Dermis blood vessel endothelial cell (primary cell): ENCODE measurements at regions not wholly inside any gene's neighbourhood (a gene's known extent, or its start where the extent isn't known, plus 50 kb on each side); places are given as distances from the start of the nearest gene placed in this dataset.
"Not testable (repeated sequence)": the region's sequence is repeated elsewhere in the genome, so short reads cannot be mapped to it uniquely, and the experiment has no call there.

Experiments used
- DNase-seq: peaks from one replicate; pipeline ENCODE4 v3.0.0; 2010

- DNase-seq, result no peak
Observed at GRCh38 chr13:110811008-110811720, 97.7 kb downstream of the ING1 start.

DNA sequence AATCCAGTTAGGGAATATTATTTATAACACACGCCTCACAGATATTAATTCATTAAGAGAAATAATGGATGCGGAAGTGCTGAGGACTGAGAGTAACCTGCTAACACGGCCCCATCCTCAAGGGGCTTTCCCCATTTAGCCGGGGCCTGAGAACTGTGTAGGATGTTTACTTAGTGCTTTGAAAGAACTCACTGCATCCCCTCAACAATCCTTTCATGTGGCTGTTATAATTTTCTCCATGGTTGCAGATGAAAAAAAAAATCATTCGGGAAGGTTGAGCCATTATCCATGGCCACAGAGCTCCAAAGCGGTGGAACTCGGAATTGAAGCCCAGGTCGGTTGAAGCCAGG lies 98.2 kb downstream of the ING1 start:
- DNase-seq, result no peak

DNA sequence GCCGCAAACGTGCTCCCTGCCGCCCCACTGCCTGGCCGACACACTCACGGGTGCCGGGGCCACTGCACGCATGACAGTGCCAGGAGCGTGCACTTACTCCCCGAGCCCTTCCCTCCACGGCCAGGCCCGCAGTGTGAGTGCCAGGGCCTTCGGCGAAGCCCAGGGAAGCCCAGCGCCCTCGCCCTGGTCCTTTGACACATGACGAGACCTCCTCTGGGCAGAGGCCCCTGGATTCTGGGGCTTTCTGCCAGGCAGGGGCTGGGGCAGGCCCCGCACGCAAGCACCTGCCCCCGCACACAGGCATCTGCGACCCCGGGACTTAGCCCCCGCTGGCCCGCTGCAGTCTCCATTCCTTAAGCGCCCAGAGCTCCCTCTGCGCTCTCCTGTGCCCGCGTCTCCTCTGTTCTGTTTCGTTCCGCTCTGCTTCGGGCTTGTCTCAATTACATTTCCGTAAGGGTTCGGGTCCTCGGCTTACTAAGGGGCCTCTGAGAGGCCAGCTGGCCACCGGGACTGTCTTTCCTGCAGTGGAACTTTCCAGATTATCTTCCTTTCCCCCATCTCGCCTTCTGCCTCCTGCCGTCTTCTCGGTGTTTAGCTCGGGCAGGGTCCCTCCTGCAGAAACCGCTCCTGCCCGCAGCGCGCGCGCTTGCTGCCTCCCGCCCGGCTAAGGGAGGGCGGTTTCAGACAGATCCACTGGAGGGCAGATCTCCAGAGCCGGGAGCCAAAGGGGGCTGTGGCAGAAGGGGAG lies 98.8 kb downstream of the ING1 start:
- DNase-seq, result peak; percentile 43

DNA sequence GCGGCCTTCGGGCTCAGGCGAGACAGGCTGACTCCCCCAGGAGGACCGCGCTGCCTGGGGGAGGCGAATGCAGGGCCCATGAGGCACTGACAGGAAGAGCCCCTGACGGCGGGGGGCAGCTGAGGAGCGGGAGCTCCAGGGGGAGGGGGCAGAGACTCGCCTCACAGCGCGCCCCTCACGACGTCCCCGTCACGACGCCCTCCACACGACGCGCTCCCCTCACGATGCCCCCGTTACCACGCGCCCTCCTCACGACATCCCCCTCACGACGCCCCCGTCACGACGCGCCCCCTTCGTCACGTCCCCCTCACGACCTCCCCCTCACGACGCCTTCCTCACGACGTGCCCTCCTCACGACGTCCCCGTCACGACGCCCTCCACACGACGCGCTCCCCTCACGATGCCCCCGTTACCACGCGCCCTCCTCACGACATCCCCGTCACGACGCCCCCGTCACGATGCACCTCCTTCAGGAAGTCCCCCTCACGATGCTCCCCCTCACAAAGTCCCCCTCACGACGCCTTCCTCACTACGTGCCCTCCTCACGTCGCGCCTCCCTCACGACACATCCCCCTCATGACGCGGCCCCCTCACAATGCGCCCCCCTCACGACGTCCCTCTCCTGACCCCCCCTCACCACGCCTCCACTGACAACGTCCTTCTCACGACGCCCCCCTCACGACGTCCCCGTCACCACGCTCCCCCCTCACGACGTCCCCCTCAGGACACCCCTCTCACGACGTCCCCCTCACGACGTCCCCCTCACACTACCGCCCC lies 99.6 kb downstream of the ING1 start:
- no peak for DNase-seq

DNA sequence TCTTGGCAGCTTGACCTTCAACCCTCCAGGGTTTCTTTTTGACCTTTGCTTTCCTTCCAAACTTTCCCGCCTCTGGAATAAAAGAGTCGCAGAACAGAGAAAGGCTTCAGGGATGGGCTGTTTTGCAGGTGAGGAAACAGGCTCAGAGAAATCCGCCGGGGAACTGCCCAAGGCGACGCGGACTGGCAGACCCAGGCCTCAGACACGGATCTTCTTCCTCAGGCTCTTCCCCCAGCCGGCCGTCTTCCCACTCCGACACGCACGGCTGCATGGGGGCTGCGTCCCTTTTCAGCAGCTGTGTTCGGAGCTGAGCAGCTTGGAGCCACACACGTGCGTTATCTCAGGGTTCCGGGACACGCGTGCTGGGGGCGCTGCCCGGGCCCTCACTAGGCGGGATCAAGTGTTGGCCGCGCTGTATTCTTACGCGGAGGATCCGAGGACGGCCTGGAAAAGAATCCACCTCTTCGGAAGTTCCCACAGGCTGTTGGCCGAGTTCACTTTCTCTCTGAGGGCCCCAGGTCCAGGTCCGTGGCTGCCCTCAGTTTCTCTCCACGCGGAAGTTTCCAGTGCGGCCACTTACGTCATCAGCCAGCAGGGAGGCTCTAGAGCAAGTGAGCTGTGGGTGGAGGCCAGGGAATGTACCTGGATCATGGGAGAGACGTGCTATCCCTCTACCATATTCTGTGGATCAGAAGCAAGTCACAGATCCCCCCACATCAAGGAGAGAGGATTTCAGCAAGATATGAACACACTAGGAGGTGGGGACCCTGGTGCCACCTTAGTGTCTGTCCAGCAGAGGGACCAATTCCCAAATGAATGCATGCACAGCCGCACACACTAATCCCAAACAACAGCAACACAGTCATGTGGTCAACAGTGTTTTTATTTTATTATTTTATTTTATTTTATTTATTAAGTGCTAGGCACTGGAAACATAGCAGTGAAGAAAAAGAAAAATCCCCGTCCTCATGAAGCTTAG lies 100.4 kb downstream of the ING1 start:
- peak; percentile 8 for DNase-seq

DNA sequence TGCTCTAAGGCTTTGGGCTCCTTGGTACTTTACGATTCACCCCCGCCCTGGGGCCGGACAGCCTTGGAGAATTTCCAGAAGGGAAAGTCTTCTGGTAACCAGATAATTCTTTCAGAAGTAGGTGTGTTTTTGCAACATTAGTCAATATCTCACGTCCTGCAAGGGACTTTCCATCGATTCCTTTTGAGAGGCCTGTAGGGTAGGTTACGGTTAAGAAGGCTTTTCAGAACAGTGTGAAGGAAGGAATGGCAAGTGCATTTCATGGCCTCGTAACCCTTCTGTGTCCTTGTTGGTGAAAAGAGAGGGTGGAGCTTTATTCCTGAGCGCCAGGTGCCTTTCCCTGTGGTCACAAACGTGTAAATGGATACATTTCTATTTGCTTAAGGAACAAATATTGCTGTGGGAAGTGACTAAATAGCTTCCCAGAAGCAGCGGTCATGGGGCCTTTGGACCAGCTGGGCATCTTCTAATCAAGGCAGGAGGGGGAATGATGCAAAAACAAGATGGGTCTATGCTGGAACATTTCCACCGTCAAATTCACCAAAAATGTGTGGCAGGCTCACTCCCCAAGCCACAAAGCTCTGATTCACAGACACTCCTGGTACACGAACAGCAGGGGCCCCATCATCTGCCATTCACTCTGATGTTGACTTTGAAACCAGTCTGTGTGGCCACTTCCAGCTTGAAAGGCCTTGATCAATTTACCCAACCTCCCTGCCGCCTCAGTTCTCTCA lies 99.2 kb downstream of the ANKRD10 start:
- no peak for DNase-seq

DNA sequence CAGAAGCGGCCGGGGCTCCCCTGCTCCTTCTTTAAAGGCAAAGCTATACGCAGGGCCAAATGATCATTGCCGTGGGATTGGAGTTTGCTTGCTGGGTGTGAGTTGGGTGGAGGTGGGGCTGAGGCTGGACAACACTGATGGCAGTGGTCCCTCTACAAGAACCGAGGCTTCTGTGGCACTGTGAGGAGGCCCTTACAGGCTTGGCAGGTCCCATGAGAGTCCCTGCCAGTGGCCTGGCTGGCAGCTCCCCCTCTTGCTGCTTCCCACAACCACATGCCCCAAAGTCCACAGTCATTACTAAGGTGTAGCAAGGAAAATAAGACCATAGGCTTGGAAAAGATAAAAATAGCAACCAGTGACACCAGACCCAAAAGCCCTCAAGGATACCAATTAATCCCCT lies 98.4 kb downstream of the ANKRD10 start:
- DNase-seq, result no peak

GRCh38 chr13:110817143-110817542 lies 97.7 kb downstream of the ANKRD10 start:
- no peak for DNase-seq

DNA sequence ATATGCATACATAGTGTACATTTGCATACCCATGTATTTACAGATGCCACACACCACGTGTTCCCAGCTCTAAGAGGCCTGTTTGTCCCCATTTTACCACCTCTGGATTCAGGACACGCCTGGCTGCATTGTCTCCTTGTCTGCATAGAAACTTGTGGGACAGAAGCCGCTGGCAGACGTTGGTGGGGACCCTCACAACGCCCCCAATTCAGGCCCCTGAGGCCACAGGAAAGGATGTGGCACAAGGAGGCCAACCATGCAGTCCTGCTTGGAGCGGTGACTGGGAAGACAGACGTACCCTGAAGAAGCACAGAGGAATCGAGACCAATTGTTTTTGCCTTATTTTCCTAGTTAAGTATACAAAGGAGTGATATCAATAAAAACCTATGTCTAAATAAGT lies 96.1 kb downstream of the ANKRD10 start:
- no peak for DNase-seq

GRCh38 chr13:110819203-110820014 lies 95.5 kb downstream of the ANKRD10 start:
- DNase-seq, result peak; percentile 89

DNA sequence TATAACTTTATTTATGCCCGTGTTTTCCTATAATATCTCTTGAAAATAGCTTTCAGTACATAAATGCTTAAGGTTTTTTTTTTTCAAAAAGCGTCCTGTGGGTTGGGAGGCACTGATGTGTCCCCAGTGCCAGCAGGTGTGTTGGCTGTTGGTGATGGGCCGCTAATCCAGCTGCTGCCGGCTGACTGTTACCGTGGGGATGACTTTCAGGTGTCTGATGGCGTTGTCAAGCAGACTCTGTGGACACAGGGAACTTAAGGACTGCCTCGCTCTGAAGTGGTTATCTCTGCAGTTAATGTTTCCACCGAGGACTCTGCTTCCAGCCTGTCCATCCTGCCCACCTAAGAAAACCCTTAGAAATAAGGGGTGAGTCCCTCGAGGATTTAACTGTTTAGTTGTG lies 94.5 kb downstream of the ANKRD10 start:
- DNase-seq, result no peak

- not testable (repeated sequence) for DNase-seq
Observed at GRCh38 chr13:110821837-110822668, 92.8 kb downstream of the ANKRD10 start.

GRCh38 chr13:110822669-110822945 lies 92.3 kb downstream of the ANKRD10 start:
- no peak for DNase-seq

DNA sequence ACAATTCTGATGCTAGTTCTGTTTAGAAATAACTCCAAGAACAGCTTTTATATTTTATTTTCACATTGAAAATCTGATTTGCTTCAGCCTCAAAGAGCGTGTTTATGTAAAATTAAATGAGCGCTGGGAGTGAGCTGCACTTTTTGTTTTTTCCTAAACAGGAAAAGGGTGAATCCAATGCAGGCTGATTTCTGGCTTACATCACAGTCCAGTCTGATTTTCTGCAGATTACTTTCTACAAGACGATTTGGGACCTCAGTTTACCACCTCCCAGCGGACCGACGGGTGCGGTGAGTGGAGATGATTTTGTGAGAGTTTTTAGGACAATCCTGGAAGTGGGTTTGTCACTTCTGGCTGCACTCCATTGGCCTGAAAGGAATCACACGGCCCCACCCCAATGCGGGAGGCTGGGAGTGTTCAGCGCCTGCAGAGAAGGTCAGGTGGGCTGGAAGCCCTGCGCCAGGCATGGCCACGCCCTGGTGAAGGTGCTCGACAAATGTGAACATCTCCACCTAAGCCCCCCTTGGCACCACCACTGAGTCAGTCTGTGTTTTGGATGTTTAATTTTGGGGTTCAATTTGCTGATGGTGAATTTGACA lies 90.1 kb downstream of the ANKRD10 start:
- no peak for DNase-seq

DNA sequence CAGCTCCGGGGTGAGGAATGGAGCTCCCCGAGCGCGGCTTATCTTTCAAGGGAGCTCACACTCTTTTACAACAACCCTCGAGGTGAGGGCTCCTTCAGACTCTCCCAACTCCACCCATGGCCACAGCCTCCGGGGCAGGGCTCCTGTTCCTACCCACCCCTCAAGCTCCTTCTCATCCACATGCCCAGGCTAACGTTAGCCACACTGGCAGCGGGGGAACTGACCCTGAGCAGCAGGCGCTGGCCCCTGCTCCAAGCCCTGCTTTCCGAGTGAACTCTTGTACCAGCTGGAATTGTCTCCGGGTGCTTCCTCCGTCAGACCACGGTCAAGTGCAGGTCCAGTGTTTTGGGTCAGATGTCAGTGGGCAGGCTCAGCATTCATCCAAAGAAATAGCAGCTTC lies 89.4 kb downstream of the ANKRD10 start:
- no peak for DNase-seq

GRCh38 chr13:110826101-110826500 lies 88.8 kb downstream of the ANKRD10 start:
- no peak for DNase-seq

DNA sequence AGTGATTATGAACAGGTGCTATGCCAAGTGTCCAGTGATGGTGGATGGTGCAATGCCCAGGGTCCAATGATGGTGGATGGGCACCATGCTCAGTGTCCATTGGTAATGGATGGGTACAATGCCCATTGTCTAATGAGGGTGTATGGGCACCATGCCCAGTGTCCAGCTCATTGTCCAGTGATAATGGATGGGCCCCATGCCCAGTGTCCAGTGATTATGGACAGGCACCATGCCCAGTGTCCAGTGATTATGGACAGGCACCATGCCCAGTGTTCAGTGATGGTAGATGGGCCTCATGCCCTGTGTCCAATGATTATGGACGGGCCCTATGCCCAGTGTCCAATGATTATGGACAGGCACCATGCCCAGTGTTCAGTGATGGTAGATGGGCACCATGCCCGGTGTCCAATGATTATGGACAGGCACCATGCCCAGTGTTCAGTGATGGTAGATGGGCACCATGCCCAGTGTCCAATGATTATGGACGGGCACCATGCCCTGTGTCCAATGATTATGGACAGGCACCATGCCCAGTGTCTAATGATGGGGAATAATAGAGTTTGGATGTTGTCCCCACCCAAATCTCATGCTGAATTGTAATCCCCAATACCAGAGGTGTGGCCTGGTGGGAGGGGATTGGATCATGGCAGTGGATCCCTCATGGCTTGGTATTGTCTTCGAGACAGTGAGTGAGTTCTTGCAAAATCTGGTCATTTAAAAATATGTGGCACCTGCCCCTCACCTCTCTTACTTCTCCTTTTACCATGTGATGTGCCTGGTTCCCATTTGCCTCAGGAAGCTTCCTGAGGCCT lies 87.8 kb downstream of the ANKRD10 start:
- DNase-seq, result no peak
